HepG2 (cell line): ENCODE measurements at regions not wholly inside any gene's neighbourhood (a gene's known extent, or its start where the extent isn't known, plus 50 kb on each side); places are given as distances from the start of the nearest gene placed in this dataset.

Experiments used
- MEIS1 ChIP-seq: sonication (generic); formaldehyde crosslinking; IDR thresholded peaks from 2 replicates; pipeline ENCODE4 v1.9.0; 2021; ENCODE audit warnings: mild to moderate bottlenecking, missing genetic modification reagents, moderate library complexity, borderline replicate concordance
- ZNF451 ChIP-seq: sonication (generic); formaldehyde crosslinking; IDR thresholded peaks from 2 replicates; pipeline ENCODE4 v1.5.0; 2020; ENCODE audit warnings: mild to moderate bottlenecking, missing genetic modification reagents
- TF ChIP-seq, protein P1 (sequence below): sonication (generic); formaldehyde crosslinking; IDR thresholded peaks from 2 replicates; pipeline ENCODE4 v1.5.0; 2020; ENCODE audit warnings: missing genetic modification reagents

DNA sequence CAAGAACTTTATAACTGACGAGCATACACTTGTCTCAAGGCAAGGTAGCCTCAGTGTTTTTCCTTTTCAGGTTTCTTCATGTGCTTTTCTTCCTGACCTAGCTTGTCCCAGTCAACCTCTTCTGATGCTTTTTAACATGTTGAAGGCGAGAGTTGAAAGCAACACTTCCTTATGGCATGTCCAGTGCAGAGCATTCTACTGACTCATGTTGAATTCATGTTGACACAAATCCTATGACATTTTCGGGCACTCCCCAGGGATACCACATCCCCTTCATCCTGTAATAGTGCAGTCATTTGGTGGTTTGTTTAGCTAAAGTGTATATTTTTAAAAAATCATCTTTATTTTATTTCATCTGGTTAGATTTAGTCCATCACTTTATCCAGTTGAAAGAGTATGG, 75.9 kb upstream of the CBLB start:
- TF ChIP-seq ZNF451 (no peak), MEIS1 (CRISPR knock-in tag) (no peak)
- TF ChIP-seq, protein P1, sequence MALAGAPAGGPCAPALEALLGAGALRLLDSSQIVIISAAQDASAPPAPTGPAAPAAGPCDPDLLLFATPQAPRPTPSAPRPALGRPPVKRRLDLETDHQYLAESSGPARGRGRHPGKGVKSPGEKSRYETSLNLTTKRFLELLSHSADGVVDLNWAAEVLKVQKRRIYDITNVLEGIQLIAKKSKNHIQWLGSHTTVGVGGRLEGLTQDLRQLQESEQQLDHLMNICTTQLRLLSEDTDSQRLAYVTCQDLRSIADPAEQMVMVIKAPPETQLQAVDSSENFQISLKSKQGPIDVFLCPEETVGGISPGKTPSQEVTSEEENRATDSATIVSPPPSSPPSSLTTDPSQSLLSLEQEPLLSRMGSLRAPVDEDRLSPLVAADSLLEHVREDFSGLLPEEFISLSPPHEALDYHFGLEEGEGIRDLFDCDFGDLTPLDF = no peak
